ENCODE measurements at regions not wholly inside any gene's neighbourhood (a gene's known extent, or its start where the extent isn't known, plus 50 kb on each side); places are given as distances from the start of the nearest gene placed in this dataset.

DNA sequence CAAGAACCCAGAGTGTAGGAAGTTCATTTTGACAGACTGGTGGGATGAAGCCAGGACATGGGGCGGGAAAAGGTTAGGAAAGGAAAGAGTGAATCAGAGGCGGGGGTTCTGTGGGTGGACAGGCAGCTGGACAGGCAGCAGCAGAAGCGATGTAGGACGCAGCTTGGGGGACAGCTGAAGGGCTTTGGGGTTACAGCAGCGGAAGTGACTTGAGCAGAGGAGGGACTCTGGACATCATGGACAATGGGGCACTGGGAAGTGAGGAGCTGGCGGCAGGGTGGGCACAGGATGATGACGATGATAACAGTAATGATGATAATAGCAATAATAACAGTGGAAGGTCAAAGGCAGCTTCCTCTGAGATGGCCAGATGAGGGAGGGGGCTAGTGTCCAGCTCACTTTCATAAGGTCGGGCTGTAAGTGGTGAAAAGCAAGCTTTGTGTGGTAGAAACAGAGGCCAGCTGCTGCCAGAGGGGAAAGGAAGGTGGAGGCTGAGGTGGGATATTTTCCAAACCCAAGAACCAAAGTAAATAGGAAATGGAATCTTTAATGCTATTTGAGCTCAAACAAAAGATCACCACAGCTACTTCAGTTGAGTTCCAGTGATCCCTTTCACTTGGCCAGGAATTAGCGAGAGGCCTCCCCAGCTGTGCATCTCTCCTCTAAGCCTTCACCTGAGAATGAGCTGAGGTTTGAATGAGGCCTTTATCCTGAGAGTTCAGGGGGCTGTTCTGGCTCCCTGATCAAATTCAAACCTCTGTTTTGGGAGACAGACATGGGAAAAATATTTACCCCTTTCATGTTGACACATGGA lies 433.5 kb downstream of the DHX35 start:
- DNase-seq, result no peak
- Histone ChIP-seq H3K9me2 (ENCODE audit: insufficient read depth) (no peaks in the 10 kb centered on the region), H3K4me1 (replicated peaks; ENCODE audit: insufficient read depth) (no peaks in the 10 kb centered on the region), H3K4me2 (no peak overlapping the region), H3K79me2 (ENCODE audit: low read depth) (no peaks in the 10 kb centered on the region), H3K4me3 (no peak overlapping the region), H3K36me3 (ENCODE audit: low read depth) (no peaks in the 10 kb centered on the region), H4K20me1 (ENCODE audit: insufficient read depth) (no peaks in the 10 kb centered on the region), H3K27ac (no peak overlapping the region), H3F3A (ENCODE audit: insufficient read depth, low read depth) (no peaks in the 10 kb centered on the region), H3K9me3 (ENCODE audit: insufficient read depth, low read depth) (no peaks in the 10 kb centered on the region), H2AFZ (no peak overlapping the region), H3K27me3 (ENCODE audit: insufficient read depth, low read depth) (peaks cover 12% of the 10 kb centered on the region; the same call in 1 of the 2 replicates)
- CTCF ChIA-PET, result no interaction called here
- BruUV-seq (replicated peaks), result no TSS peak
- intact Hi-C loops (cut with micrococcal nuclease; ENCODE audit: unreplicated experiment), result no loop called here
- TF ChIP-seq, protein P1, sequence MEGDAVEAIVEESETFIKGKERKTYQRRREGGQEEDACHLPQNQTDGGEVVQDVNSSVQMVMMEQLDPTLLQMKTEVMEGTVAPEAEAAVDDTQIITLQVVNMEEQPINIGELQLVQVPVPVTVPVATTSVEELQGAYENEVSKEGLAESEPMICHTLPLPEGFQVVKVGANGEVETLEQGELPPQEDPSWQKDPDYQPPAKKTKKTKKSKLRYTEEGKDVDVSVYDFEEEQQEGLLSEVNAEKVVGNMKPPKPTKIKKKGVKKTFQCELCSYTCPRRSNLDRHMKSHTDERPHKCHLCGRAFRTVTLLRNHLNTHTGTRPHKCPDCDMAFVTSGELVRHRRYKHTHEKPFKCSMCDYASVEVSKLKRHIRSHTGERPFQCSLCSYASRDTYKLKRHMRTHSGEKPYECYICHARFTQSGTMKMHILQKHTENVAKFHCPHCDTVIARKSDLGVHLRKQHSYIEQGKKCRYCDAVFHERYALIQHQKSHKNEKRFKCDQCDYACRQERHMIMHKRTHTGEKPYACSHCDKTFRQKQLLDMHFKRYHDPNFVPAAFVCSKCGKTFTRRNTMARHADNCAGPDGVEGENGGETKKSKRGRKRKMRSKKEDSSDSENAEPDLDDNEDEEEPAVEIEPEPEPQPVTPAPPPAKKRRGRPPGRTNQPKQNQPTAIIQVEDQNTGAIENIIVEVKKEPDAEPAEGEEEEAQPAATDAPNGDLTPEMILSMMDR (conservative IDR thresholded peaks at IDR 0.05), result no peak
- TF ChIP-seq EZH2 (IDR thresholded peaks at IDR 0.05; ENCODE audit: low read depth), result no peak
- POLR2A ChIA-PET (ENCODE audit: unreplicated experiment), result no interaction called here

DNA sequence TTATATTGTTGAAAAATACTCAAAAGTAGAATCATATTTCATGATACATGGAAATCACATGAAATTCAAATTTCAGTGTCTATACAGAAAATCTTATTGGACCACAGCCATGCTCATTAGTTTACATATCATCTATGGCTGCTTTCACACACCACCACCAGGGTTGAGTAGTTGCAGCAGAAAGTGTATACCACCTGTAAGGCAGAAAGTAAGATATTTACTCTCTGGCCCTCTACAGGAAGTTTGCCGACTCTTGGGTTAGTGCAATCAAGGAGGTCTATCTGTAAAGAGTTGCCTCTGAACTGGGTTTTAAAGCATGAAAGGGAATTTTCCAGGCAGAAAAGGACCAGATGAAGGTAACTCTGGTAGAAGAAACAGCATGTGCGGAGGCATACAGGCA lies 432.3 kb downstream of the DHX35 start:
- POLR2A ChIA-PET (ENCODE audit: unreplicated experiment), result no interaction called here
- Histone ChIP-seq H3K4me3 (no peak overlapping the region), H2AFZ (no peak overlapping the region), H3K36me3 (ENCODE audit: low read depth) (no peaks in the 10 kb centered on the region), H3K27me3 (ENCODE audit: insufficient read depth, low read depth) (peaks cover 15% of the 10 kb centered on the region; the same call in 1 of the 2 replicates), H3F3A (ENCODE audit: insufficient read depth, low read depth) (no peaks in the 10 kb centered on the region), H3K9me2 (ENCODE audit: insufficient read depth) (no peaks in the 10 kb centered on the region), H3K9me3 (ENCODE audit: insufficient read depth, low read depth) (no peaks in the 10 kb centered on the region), H3K4me1 (replicated peaks; ENCODE audit: insufficient read depth) (no peaks in the 10 kb centered on the region), H4K20me1 (ENCODE audit: insufficient read depth) (no peaks in the 10 kb centered on the region), H3K27ac (no peak overlapping the region), H3K79me2 (ENCODE audit: low read depth) (no peaks in the 10 kb centered on the region), H3K4me2 (no peak overlapping the region)
- TF ChIP-seq, protein P1 (conservative IDR thresholded peaks at IDR 0.05), result no peak
- no peak for TF ChIP-seq EZH2 (IDR thresholded peaks at IDR 0.05; ENCODE audit: low read depth)
- no peak for DNase-seq
- intact Hi-C loops (cut with micrococcal nuclease; ENCODE audit: unreplicated experiment), result no loop called here
- CTCF ChIA-PET, result no interaction called here
- no TSS peak for BruUV-seq (replicated peaks)

DNA sequence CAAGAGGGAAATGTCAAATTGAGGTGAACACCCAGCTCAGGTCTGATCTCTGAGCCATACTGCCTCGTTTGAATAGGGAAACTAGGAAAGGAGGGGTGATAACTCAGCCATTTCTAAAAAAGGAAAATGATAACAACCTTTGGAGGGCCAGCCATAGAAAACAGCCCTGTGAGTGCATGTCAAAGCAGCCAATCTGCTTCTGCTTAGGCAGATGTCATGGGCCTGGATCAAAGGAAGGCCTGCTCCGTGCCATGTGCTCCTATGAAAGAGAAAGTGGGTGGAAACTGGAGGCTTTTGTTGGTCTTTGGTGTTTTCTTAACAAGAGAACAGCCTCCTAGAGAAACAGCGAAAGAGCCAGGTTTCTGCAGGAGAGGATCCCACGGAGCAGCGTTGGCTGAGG lies 428.0 kb downstream of the DHX35 start:
- Histone ChIP-seq H3K27me3 (ENCODE audit: insufficient read depth, low read depth) (peaks cover 15% of the 10 kb centered on the region; the same call in 1 of the 2 replicates), H3K27ac (no peak overlapping the region), H3K9me3 (ENCODE audit: insufficient read depth, low read depth) (no peaks in the 10 kb centered on the region), H3K4me1 (replicated peaks; ENCODE audit: insufficient read depth) (no peaks in the 10 kb centered on the region), H2AFZ (no peak overlapping the region), H3K79me2 (ENCODE audit: low read depth) (no peaks in the 10 kb centered on the region), H3K4me3 (no peak overlapping the region), H3K36me3 (ENCODE audit: low read depth) (no peaks in the 10 kb centered on the region), H4K20me1 (ENCODE audit: insufficient read depth) (no peaks in the 10 kb centered on the region), H3K9me2 (ENCODE audit: insufficient read depth) (no peaks in the 10 kb centered on the region), H3K4me2 (no peak overlapping the region), H3F3A (ENCODE audit: insufficient read depth, low read depth) (no peaks in the 10 kb centered on the region)
- TF ChIP-seq, protein P1 (conservative IDR thresholded peaks at IDR 0.05), result no peak
- TF ChIP-seq EZH2 (IDR thresholded peaks at IDR 0.05; ENCODE audit: low read depth), result no peak
- ChIA-PET CTCF (no interaction called here), POLR2A (ENCODE audit: unreplicated experiment) (no interaction called here)
- no TSS peak for BruUV-seq (replicated peaks)
- intact Hi-C loops (cut with micrococcal nuclease; ENCODE audit: unreplicated experiment), result no loop called here
- DNase-seq, result no peak
